ENCODE measurements at regions not wholly inside any gene's neighbourhood (a gene's known extent, or its start where the extent isn't known, plus 50 kb on each side); places are given as distances from the start of the nearest gene placed in this dataset.

- no peak for TF ChIP-seq CTCF (IDR thresholded peaks at IDR 0.05)
- no peak for TF ChIP-seq POLR2AphosphoS5 (IDR thresholded peaks at IDR 0.05; ENCODE audit: low read depth, low read length)
These were observed 181.4 kb upstream of the CST7 start for GRCh38 chr20:24767623-24768100.
